Omental fat pad (tissue), 3 donors: ENCODE measurements at regions not wholly inside any gene's neighbourhood (a gene's known extent, or its start where the extent isn't known, plus 50 kb on each side); places are given as distances from the start of the nearest gene placed in this dataset.

ENCODE experiments used
- ATAC-seq: fragments of 150-250 bp; one replicate; pipeline ENCODE4 v1.9.1; 2016; ENCODE audit warnings: mild to moderate bottlenecking, moderate library complexity; ENCODE audit not compliant: low FRiP score
- DNase-seq: peaks from one replicate; pipeline ENCODE4 v3.0.0-alpha.2; 2019; ENCODE audit warnings: low spot score
- CTCF ChIP-seq, 3 donors: fragments of 450-650 bp; IDR thresholded peaks; one replicate each; pipeline ENCODE4 v1.5.1; 2016 to 2017; ENCODE audit warnings: antibody characterized with exemption in 3 of 3, mild to moderate bottlenecking in 3 of 3, moderate library complexity in 2 of 3

GRCh38 chr16:82535764-82536163 is 91.0 kb upstream of the CDH13 start:
- no peak for TF ChIP-seq CTCF (IDR thresholded peaks at IDR 0.05)
- ATAC-seq = no peak
- no peak for DNase-seq

- TF ChIP-seq CTCF (IDR thresholded peaks at IDR 0.05) = no peak
- no peak for DNase-seq
- ATAC-seq = no peak
Observed at GRCh38 chr16:82535262-82535661, 91.5 kb upstream of the CDH13 start.

GRCh38 chr16:82533189-82533588 is 93.6 kb upstream of the CDH13 start:
- DNase-seq = no peak
- no peak for ATAC-seq
- no peak for TF ChIP-seq CTCF (IDR thresholded peaks at IDR 0.05)

GRCh38 chr16:82530883-82531282 is 95.9 kb upstream of the CDH13 start:
- no peak for ATAC-seq
- TF ChIP-seq CTCF (IDR thresholded peaks at IDR 0.05) = no peak
- DNase-seq = no peak

- no peak for ATAC-seq
- no peak for DNase-seq
- TF ChIP-seq CTCF (IDR thresholded peaks at IDR 0.05) = no peak
Observed at GRCh38 chr16:82527101-82527500, 99.7 kb upstream of the CDH13 start.

GRCh38 chr16:82524976-82525375 is 101.8 kb upstream of the CDH13 start:
- no peak for ATAC-seq
- no peak for DNase-seq
- no peak for TF ChIP-seq CTCF (IDR thresholded peaks at IDR 0.05)

GRCh38 chr16:82523815-82524214 is 103.0 kb upstream of the CDH13 start:
- ATAC-seq = no peak
- TF ChIP-seq CTCF (IDR thresholded peaks at IDR 0.05) = no peak
- no peak for DNase-seq
